Activated CD4-positive, alpha-beta memory T cell treated with anti-CD3 and anti-CD28 coated beads, Interleukin-2, amount 10 ng/mL, durations not matched to agents 7 days and 5 days (primary cell): ENCODE measurements at regions not wholly inside any gene's neighbourhood (a gene's known extent, or its start where the extent isn't known, plus 50 kb on each side); places are given as distances from the start of the nearest gene placed in this dataset.

Experiments used
- CTCF ChIA-PET: fragments of 350-600 bp; sonication (Branson Sonifier 250); formaldehyde crosslinking; loops from one replicate; lab custom pipeline; 2021; ENCODE audit warnings: antibody characterized with exemption, inconsistent platforms; lab: Charles Lee
- POLR2A ChIA-PET: fragments of 350-600 bp; sonication (Branson Sonifier 250); formaldehyde crosslinking; loops from one replicate; lab custom pipeline; 2021; ENCODE audit warnings: antibody characterized with exemption; lab: Charles Lee
- DNase-seq: peaks from one replicate; pipeline ENCODE4 v3.0.0-alpha.2; 2020
- H3K27ac Mint-ChIP-seq: one replicate; pipeline ENCODE4 v1.8.0; 2021; ENCODE audit warnings: mild to moderate bottlenecking, mixed read lengths
- H3K27me3 Mint-ChIP-seq: one replicate; pipeline ENCODE4 v1.8.0; 2021; ENCODE audit warnings: mixed read lengths
- H3K36me3 Mint-ChIP-seq: one replicate; pipeline ENCODE4 v1.8.0; 2021; ENCODE audit warnings: low read depth, mixed read lengths
- H3K4me1 Mint-ChIP-seq: one replicate; pipeline ENCODE4 v1.8.0; 2021; ENCODE audit warnings: mixed read lengths
- H3K4me3 Mint-ChIP-seq: one replicate; pipeline ENCODE4 v1.8.0; 2021; ENCODE audit warnings: mild to moderate bottlenecking, mixed read lengths
- H3K9me3 Mint-ChIP-seq: one replicate; pipeline ENCODE4 v1.8.0; 2021; ENCODE audit warnings: mixed read lengths

DNA sequence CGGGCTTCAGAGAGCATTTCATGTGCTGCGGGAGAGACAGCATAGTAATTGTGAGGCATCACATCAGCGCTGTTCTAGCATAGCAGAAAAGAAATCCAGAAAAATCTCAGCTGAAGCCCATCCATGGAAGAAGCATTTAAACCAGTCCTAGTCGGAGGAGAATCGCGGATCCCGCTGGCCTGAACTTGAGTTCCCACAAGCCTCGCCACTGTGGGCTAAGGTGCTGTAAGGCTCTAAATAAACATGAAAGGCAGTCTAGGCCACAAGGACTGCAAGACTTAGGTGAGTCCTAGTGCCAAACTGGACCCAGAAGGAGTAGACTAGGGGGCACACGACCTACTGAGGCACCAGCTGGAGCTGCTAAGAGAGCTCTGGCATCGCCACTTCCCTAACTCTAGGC is 1225.3 kb upstream of the CHAC2 start:
- Mint-ChIP-seq H3K9me3 (no peaks in the 10 kb centered on the region), H3K27ac (no peak overlapping the region), H3K4me1 (no peaks in the 10 kb centered on the region), H3K27me3 (no peaks in the 10 kb centered on the region), H3K36me3 (no peaks in the 10 kb centered on the region), H3K4me3 (no peak overlapping the region)
- DNase-seq: no peak
- CTCF ChIA-PET: no interaction called here
- POLR2A ChIA-PET: no interaction called here

DNA sequence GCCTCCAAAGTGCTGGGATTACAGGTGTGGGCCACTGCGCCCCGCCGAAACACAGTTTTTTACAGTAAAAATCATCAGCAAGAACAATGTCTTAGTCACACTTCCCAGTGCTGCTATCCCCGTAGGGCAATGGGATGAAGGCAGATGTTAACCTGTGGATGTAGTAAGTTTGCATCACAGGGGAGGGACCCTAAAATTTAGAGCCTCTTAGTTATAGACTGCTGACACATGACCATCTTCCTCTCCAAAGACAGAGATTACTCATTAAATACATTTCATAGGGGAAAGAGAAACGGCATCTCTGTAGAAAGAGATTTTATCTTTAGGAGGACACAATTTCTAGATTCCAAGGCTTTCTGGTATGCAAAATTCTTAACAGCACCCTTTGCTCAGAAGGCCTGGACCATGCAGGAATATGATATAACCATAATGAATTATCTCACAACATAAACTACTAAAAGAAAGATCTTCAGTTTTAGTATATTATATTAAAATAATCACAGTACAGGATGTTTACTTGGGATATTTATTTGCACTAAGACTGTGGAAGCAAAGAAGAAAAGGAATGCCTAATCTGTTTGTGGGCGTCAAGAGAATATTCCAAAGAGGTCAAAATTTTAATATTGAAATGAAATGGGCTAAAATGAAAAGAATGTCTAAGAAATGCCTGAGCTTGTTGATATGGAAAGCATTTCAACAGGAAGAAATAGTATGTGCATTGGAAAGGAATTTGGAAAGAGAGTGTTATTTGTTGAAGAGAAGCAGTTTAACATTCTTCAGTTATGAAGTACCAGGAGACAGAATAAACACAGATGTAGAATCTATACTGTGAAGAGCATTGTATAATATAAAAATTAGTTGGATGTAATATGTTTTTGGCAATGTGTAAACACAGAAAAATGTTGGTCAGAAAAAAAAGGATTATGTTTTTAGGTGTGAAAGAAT is 1228.3 kb upstream of the CHAC2 start:
- POLR2A ChIA-PET: no interaction called here
- DNase-seq: no peak
- no peaks in the 10 kb centered on the region for H3K9me3 Mint-ChIP-seq
- no peak overlapping the region for H3K4me3 Mint-ChIP-seq
- H3K36me3 Mint-ChIP-seq: no peaks in the 10 kb centered on the region
- H3K4me1 Mint-ChIP-seq: no peaks in the 10 kb centered on the region
- CTCF ChIA-PET: no interaction called here
- H3K27me3 Mint-ChIP-seq: no peaks in the 10 kb centered on the region
- no peak overlapping the region for H3K27ac Mint-ChIP-seq

DNA sequence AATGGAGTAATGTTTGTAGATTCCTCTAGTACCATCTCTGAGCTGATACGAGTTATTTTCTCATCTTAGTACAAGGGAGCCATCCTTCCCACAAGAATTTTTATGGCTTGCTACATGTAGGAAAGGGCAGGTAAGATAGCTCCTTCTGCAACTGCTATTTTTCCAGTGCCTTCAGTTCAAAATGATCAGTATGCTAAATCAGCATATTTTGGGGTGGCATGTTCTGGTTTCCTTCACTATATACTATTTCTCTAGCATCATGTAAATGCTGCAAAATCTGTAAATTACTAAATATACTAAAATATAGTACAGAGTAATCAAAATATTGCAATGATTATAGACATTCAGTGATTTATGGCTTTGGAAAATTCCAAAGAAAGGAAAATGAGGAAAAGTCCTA is 1230.0 kb upstream of the CHAC2 start:
- H3K27ac Mint-ChIP-seq: no peak overlapping the region
- no peaks in the 10 kb centered on the region for H3K4me1 Mint-ChIP-seq
- H3K9me3 Mint-ChIP-seq: no peaks in the 10 kb centered on the region
- ChIA-PET POLR2A (no interaction called here), CTCF (no interaction called here)
- DNase-seq: no peak
- H3K4me3 Mint-ChIP-seq: no peak overlapping the region
- H3K36me3 Mint-ChIP-seq: no peaks in the 10 kb centered on the region
- no peaks in the 10 kb centered on the region for H3K27me3 Mint-ChIP-seq

DNA sequence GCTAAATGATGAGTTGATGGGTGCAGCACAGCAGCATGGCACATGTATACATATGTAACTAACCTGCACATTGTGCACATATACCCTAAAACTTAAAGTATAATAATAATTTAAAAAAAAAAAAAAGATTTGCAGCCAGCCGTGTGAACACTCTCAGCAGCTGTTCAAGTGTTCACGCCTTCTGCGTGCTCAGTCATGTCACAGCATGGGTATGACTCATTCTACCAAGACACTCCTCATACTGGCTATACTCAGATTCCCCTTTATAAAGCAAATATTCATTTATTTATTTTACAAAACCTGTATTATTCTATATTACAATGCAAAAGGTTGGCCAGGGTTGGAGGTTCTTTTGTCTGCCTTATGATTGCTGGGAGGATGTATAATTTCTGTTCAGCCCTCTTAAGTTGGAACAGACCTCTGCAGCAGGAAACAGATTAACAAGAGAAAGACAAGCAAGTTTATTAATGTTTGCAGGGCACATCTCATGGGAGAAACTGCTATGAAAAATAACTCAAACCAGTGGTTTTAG is 1230.6 kb upstream of the CHAC2 start:
- Mint-ChIP-seq H3K4me1 (no peaks in the 10 kb centered on the region), H3K36me3 (no peaks in the 10 kb centered on the region), H3K27ac (no peak overlapping the region), H3K27me3 (no peaks in the 10 kb centered on the region), H3K4me3 (no peak overlapping the region), H3K9me3 (no peaks in the 10 kb centered on the region)
- ChIA-PET POLR2A (no interaction called here), CTCF (no interaction called here)
- DNase-seq: no peak

DNA sequence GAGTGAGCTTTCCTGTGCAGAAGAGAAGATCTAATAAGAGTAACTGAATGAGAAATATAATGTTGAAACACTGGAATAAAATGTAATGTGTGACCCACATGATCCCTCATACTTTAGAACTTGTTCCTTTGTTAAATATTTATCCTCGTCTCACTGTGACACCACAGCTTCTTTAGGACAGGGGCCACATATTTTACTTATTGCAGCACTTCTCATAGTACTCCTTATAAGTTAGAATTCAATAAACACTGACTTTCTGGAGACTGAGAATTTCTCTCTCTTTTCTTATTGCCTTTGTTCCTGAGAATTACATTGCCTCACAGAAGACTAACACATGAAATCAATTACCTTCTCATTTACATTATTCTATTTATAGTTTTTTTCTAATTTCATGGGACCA is 1234.6 kb upstream of the CHAC2 start:
- H3K36me3 Mint-ChIP-seq: no peaks in the 10 kb centered on the region
- no peak overlapping the region for H3K27ac Mint-ChIP-seq
- ChIA-PET CTCF (no interaction called here), POLR2A (no interaction called here)
- H3K4me1 Mint-ChIP-seq: no peaks in the 10 kb centered on the region
- no peak overlapping the region for H3K4me3 Mint-ChIP-seq
- no peak for DNase-seq
- H3K9me3 Mint-ChIP-seq: no peaks in the 10 kb centered on the region
- H3K27me3 Mint-ChIP-seq: no peaks in the 10 kb centered on the region

DNA sequence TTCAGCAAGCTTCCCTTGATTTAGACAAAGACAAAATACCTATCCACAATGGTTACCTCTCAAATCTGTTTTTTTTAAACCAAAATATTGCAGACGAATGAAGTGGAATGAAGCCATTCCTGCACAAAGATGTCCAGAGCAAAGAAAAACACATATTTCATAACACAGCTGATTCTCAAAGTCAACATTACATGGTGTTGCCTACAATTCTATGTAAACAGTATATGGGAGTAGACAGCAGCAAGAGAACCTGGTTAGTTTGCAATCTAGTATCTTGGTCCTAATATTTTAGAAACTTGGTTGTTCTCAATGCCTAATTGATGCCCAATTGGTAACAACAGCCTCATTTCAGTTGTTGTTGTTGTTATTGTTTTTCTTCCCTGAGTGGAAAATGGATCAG is 1240.9 kb upstream of the CHAC2 start:
- H3K27ac Mint-ChIP-seq: no peak overlapping the region
- H3K4me1 Mint-ChIP-seq: no peaks in the 10 kb centered on the region
- H3K27me3 Mint-ChIP-seq: no peaks in the 10 kb centered on the region
- POLR2A ChIA-PET: no interaction called here
- DNase-seq: no peak
- no peaks in the 10 kb centered on the region for H3K9me3 Mint-ChIP-seq
- H3K4me3 Mint-ChIP-seq: no peak overlapping the region
- CTCF ChIA-PET: no interaction called here
- H3K36me3 Mint-ChIP-seq: no peaks in the 10 kb centered on the region

DNA sequence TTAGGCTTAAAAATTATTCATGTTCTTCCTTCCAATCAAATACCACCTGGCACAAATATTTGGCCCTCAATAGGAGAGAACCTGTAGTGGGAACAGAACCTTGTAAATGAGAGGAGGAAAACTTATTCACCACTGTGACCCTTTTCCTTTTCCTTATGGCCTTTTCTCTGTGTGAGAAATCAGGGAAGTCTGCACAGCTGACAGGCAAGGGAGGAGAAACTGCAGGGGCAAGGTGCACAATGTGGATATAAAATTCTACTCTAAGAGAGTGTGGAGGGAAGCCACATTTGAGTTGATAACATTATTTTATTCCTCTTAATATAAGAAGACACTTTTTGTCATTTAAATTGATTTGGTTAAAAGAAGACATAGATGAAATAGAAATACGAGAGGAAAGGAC is 1247.0 kb upstream of the CHAC2 start:
- POLR2A ChIA-PET: no interaction called here
- H3K27ac Mint-ChIP-seq: no peak overlapping the region
- H3K27me3 Mint-ChIP-seq: no peaks in the 10 kb centered on the region
- DNase-seq: no peak
- no peaks in the 10 kb centered on the region for H3K4me1 Mint-ChIP-seq
- H3K4me3 Mint-ChIP-seq: no peak overlapping the region
- H3K9me3 Mint-ChIP-seq: no peaks in the 10 kb centered on the region
- CTCF ChIA-PET: no interaction called here
- H3K36me3 Mint-ChIP-seq: no peaks in the 10 kb centered on the region

DNA sequence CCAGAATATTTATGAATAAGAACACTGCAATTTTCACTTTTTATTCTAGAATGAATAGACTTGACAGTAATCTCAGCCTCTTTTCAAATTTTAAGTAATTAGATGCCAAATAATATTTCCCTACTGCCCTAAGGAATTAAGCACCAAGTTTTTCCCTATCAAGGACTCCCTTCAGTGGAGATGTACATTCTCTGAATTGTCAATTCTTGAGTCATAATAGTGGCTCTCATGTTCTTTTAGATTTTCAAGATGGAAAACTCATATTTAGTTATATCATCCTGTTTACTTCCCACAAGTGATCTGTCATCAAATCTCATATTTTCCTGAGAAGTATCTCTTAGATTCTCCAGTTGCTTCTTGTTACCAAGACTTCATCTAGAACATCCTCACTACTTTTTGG is 1248.9 kb upstream of the CHAC2 start:
- no peaks in the 10 kb centered on the region for H3K27me3 Mint-ChIP-seq
- ChIA-PET CTCF (no interaction called here), POLR2A (no interaction called here)
- no peaks in the 10 kb centered on the region for H3K36me3 Mint-ChIP-seq
- H3K9me3 Mint-ChIP-seq: no peaks in the 10 kb centered on the region
- no peak overlapping the region for H3K27ac Mint-ChIP-seq
- no peaks in the 10 kb centered on the region for H3K4me1 Mint-ChIP-seq
- no peak overlapping the region for H3K4me3 Mint-ChIP-seq
- no peak for DNase-seq

DNA sequence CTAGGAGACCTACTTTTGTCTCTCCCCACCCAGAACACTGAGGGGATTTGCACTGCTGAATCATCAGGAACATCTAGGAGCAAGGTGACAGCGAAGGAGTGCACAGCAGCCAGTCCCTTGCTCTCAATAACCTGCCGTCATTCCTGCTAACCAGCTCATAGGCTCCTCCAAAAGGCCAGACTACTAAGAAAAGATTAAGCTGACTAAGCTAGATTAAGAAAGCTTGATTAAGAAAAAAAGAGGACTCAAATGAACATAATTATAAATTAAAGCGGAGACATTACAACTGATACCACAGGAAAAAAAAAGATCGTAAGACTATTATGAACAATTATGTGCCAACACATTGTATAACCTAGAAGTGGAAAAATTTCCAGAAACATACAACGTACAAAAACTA is 1254.8 kb upstream of the CHAC2 start:
- Mint-ChIP-seq H3K4me1 (no peaks in the 10 kb centered on the region), H3K27me3 (no peaks in the 10 kb centered on the region), H3K4me3 (no peak overlapping the region), H3K27ac (no peak overlapping the region), H3K36me3 (no peaks in the 10 kb centered on the region), H3K9me3 (no peaks in the 10 kb centered on the region)
- CTCF ChIA-PET: no interaction called here
- no peak for DNase-seq
- POLR2A ChIA-PET: no interaction called here

DNA sequence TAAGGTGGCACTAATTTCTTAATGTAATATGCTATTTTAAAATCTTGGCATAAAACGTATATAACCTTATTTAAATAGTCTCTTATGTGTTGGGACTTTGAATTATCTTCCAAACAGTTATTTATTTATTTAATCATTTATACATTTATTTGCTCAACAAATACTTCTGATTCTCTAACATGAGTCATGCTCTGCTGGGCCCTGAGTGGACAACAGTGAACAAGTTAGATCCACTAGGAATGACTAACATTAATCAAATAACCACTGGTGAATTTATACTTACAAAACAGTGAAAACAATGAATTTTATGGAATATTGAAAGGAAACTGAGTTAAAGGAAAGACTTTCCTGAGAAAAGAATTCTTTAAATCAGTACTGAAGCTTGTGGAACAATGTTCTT is 1257.2 kb upstream of the CHAC2 start:
- Mint-ChIP-seq H3K27me3 (no peaks in the 10 kb centered on the region), H3K27ac (no peak overlapping the region), H3K4me3 (no peak overlapping the region), H3K4me1 (no peaks in the 10 kb centered on the region), H3K36me3 (no peaks in the 10 kb centered on the region), H3K9me3 (no peaks in the 10 kb centered on the region)
- POLR2A ChIA-PET: no interaction called here
- CTCF ChIA-PET: no interaction called here
- no peak for DNase-seq

DNA sequence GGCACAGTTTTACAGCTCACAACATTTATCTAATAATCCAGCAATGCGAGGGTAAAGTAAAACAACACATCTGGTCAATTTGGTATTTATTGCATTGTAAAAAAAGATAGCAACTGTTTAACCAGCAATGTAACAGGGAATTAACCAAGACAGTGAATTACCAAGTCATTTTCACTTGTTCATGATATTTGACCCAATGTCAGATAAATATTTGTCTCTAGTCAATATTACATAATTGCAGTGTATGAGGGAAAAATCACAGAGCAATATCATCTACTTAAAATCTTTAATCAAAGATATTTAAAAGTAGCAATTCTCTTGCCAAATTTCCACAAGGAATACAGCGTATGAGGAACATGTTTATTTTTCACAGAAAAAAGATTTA is 1265.1 kb upstream of the CHAC2 start:
- Mint-ChIP-seq H3K27ac (no peak overlapping the region), H3K27me3 (no peaks in the 10 kb centered on the region), H3K4me1 (no peaks in the 10 kb centered on the region), H3K4me3 (no peak overlapping the region), H3K36me3 (no peaks in the 10 kb centered on the region), H3K9me3 (peaks cover 6% of the 10 kb centered on the region)
- ChIA-PET CTCF (no interaction called here), POLR2A (no interaction called here)
- no peak for DNase-seq

DNA sequence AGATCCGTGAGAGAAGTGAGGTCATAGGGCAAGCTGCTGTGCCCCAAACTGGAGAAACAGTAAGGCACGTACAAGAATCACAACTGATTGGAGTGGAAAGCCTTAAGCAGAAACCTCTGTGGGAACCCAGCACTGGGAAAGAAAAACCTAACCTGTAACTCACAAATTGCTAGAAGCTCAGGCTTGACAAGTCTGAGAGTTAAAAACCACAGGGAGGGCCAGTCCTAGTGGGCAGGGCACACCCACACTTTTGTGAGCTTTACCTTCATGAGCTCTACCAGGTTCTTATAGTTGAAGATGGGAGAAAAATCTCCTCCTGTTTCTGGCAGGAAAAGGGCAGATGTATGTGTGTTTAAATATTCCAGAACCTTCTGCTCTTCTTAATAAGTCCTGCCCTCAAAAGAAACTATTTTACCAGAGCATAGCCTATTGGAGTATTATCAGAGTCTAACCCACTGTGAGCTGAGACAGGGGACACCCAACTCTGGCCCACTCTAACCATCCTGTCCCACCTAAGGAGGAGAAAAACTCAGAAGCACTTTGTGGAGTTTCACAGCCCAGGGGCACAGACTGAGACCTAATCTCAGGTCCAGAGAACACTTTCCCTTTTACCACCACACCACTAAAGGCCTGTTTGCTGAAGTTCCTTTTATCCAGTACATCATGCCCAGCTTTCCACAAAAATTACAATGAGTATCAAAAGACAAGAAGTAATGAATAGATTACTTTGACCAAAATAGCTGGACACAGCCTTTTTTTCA is 1265.7 kb upstream of the CHAC2 start:
- no peak overlapping the region for H3K4me3 Mint-ChIP-seq
- no peak overlapping the region for H3K27ac Mint-ChIP-seq
- CTCF ChIA-PET: no interaction called here
- H3K4me1 Mint-ChIP-seq: no peaks in the 10 kb centered on the region
- no peaks in the 10 kb centered on the region for H3K27me3 Mint-ChIP-seq
- no peaks in the 10 kb centered on the region for H3K36me3 Mint-ChIP-seq
- H3K9me3 Mint-ChIP-seq: peaks cover 6% of the 10 kb centered on the region
- POLR2A ChIA-PET: no interaction called here
- no peak for DNase-seq

DNA sequence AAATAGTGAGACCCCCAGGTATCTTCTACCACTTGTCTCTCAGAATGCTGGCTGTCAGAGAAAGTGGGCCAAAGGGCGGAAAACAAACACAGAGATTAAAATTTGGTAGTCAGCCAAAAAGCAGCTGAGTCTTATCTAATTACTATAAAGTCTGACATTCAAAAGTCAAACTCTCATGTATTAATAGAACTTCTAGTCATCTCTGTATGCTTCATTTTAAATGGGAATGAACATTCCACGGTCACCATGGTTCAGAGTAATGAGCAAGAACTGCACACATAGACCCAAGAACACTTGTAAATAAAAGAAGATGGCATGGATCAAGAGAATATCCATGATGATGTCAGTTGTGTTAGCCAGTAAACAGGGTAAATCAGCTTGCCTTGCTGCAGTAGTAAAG is 1267.0 kb upstream of the CHAC2 start:
- H3K27me3 Mint-ChIP-seq: no peaks in the 10 kb centered on the region
- DNase-seq: no peak
- peaks cover 8% of the 10 kb centered on the region for H3K9me3 Mint-ChIP-seq
- ChIA-PET POLR2A (no interaction called here), CTCF (no interaction called here)
- no peak overlapping the region for H3K4me3 Mint-ChIP-seq
- H3K27ac Mint-ChIP-seq: no peak overlapping the region
- no peaks in the 10 kb centered on the region for H3K36me3 Mint-ChIP-seq
- no peaks in the 10 kb centered on the region for H3K4me1 Mint-ChIP-seq
